ENCODE measurements at regions not wholly inside any gene's neighbourhood (a gene's known extent, or its start where the extent isn't known, plus 50 kb on each side); places are given as distances from the start of the nearest gene placed in this dataset.
"Not testable (repeated sequence)": the region's sequence is repeated elsewhere in the genome, so short reads cannot be mapped to it uniquely, and the experiment has no call there.

DNA sequence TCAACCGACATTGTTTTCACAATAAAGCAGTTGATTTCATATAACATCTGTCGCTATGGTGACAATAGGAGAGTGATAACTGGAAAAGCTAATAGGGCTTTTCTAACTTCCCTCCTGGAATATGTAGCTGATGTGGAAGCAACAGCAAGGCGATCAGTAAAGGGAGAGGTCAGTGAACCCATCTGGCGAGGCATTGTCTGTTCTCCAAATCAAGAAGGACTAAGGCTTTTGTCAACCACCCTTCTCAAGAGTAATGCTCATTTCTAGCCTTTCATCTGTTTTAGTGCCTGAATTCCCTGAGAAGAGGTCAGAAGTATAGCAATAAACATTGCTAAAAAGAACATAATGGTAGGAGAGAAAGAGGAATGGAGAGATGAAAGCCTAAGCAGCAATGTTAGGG, 201.3 kb downstream of the AKAP7 start:
- in situ Hi-C loops (cut with HindIII; ENCODE audit: low pct_unique_long_range_greater_than_20kb, low sequenced_read_pairs), result no loop called here
- no peak for TF ChIP-seq JUND (IDR thresholded peaks at IDR 0.05; ENCODE audit: low read depth)
- no peak for DNase-seq (ENCODE audit: low read depth in 1 of 2, low spot score in 1 of 2)

DNA sequence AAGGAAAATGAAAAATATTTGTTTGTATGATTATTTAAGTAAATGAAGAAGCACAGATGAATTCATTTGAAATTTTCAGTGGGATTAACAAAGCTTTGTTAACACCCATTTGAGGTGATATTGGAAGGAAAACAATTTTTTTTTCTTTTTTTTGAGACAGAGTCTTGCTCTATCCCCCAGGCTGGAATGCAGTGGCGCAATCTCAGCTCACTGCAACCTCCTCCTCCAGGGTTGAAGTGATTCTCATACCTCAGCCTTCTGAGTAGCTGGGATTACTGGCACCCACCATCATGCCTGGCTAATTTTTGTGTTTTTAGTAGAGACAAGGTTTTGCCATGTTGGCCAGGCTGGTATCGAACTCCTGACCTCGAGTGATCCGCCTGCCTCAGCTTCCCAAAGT, 211.6 kb downstream of the AKAP7 start:
- DNase-seq (ENCODE audit: low read depth in 1 of 2, low spot score in 1 of 2); in situ Hi-C loops (cut with HindIII; ENCODE audit: low pct_unique_long_range_greater_than_20kb, low sequenced_read_pairs): not testable (repeated sequence)

DNA sequence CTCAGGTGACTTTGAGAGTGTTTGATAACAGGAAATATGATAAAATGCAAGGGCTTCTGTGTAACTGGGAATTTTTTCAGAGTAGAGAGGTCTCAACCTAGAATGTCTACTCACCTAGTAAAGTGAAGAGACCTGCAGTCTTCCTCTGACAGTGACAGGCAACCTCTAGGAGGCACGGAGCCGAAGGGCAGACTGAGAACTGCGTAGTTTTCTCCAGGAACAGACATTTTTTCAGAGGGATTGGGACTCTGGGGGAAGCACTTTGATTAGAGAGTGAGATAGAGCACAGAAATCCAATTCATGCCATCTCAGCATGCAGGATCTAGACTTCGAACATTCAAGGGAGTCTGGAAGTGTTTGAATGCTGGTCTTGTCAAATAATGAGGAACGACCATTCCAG, 213.3 kb downstream of the AKAP7 start:
- no peak for DNase-seq (ENCODE audit: low read depth in 1 of 2, low spot score in 1 of 2)
- in situ Hi-C loops (cut with HindIII; ENCODE audit: low pct_unique_long_range_greater_than_20kb, low sequenced_read_pairs), result no loop called here
- no peak for TF ChIP-seq JUND (IDR thresholded peaks at IDR 0.05; ENCODE audit: low read depth)

DNA sequence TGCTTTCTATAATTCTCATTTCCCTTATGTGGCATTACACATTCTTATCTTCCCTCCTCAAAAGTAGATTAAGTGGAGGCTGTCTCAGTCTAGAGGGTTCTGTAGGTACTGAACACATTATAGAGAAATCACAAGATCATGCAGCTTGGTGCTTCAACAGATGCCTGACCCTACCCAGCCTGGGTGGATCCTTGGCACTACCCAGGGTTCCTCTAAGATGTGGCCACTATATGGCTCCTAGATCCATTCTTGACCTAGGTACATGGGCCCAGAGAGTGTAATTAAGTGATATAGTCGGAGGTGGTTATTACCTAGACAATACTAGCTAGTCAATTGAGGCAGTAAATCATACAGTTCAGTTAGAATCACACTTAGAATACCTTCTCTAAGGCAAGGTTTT, 213.9 kb downstream of the AKAP7 start:
- no peak for TF ChIP-seq JUND (IDR thresholded peaks at IDR 0.05; ENCODE audit: low read depth)
- in situ Hi-C loops (cut with HindIII; ENCODE audit: low pct_unique_long_range_greater_than_20kb, low sequenced_read_pairs), result no loop called here
- no peak for DNase-seq (ENCODE audit: low read depth in 1 of 2, low spot score in 1 of 2)

DNA sequence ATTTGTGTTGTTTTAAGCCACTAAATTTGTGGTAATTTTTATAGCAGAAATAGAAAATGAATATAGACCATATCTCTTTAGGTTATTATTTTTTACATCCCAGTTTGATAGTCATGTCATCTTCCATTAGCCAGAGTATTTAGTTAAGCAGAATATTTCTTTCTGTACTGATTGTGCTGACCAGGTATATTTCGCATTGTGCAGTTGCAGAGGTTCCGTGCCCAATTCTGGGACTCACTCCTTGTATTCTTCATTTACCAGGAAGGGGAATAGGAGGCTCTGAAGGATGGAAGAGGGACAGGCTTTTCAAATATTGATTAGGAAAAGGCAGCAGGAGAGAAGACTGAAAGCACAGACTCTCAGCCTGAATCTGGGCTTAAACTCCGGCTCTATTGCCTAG, 217.8 kb downstream of the AKAP7 start:
- in situ Hi-C loops (cut with HindIII; ENCODE audit: low pct_unique_long_range_greater_than_20kb, low sequenced_read_pairs), result no loop called here
- DNase-seq (ENCODE audit: low read depth in 1 of 2, low spot score in 1 of 2), result no peak
- TF ChIP-seq JUND (IDR thresholded peaks at IDR 0.05; ENCODE audit: low read depth), result no peak

DNA sequence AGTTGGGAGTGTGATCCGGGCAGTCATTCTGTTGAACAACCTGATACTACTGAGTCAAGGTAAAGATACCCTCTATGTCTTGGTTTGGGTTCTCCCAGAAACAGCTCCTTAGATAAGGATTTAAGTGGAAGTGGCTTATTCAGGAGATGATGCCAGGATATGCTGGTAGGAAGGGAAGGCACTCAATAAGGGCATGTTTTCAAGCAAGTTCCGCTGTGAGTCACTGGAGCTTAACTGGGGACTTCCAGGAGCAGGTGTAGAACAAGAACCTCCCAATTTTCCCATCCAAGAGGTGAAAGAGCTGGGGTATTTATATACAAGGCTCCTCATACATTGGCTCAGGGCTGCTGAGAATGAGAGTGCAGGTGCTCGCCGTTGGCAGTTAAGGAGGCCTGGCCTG, 218.6 kb downstream of the AKAP7 start:
- in situ Hi-C loops (cut with HindIII; ENCODE audit: low pct_unique_long_range_greater_than_20kb, low sequenced_read_pairs), result no loop called here
- no peak for DNase-seq (ENCODE audit: low read depth in 1 of 2, low spot score in 1 of 2)
- TF ChIP-seq JUND (IDR thresholded peaks at IDR 0.05; ENCODE audit: low read depth), result no peak

DNA sequence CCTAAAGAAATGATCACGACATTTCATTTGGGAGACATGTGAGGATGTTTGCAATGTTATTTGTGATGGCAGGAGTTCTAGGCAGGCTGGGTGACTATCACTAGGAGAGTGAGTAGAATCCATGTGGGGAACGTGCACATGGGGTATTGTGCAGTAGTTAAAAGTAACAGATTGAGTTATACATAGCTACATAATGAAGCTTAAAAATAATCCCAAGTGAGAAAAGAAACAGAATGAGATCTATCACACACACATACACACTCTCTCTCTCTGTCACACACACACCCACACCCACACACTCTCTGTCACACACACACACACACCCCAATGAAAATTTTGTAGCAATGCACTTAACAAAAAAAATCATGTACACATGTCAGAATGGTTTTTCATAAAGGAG, 218.7 kb upstream of the ARG1 start:
- TF ChIP-seq JUND (IDR thresholded peaks at IDR 0.05; ENCODE audit: low read depth), result no peak
- in situ Hi-C loops (cut with HindIII; ENCODE audit: low pct_unique_long_range_greater_than_20kb, low sequenced_read_pairs), result no loop called here
- DNase-seq (ENCODE audit: low read depth in 1 of 2, low spot score in 1 of 2), result no peak

DNA sequence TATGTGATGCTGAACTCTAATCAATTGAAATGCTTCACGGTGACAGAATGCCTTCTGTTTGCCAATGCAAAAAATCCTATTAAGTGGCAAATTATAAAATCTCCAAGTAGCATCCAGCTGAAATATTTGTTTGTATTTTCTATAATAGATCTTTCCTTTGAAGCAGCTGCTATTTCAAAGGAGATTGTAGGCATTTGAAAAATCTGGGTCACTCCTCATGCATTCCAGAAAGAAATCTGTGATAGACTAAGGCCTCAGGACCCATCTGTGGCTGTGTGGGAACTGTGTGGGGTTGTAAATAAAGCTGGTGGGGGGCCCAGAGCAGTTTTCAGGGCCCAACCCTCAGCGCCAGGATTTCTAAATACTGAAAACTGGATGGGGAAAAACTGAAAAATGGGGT, 216.9 kb upstream of the ARG1 start:
- in situ Hi-C loops (cut with HindIII; ENCODE audit: low pct_unique_long_range_greater_than_20kb, low sequenced_read_pairs), result no loop called here
- TF ChIP-seq JUND (IDR thresholded peaks at IDR 0.05; ENCODE audit: low read depth), result no peak
- no peak for DNase-seq (ENCODE audit: low read depth in 1 of 2, low spot score in 1 of 2)

DNA sequence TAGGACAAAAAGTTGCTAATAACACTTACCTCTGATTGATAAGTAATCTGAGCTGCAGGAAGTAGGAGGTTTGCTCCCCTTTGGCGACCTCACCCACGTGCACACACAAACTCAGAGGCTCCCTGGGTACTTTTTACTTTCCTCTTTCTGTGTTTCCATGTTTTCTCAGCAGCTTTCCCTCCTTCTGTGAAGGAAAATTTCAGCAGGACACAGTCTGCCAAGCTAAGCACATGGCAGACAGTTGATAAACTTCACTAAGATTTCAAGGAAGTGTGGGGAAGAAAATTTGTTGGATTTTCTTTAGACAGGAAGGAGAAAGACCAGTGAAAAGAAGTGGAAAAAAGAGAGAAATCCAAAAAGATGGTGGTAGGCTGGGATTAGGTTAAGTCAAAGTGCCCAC, 215.5 kb upstream of the ARG1 start:
- no peak for TF ChIP-seq JUND (IDR thresholded peaks at IDR 0.05; ENCODE audit: low read depth)
- in situ Hi-C loops (cut with HindIII; ENCODE audit: low pct_unique_long_range_greater_than_20kb, low sequenced_read_pairs), result no loop called here
- DNase-seq (ENCODE audit: low read depth in 1 of 2, low spot score in 1 of 2), result no peak

DNA sequence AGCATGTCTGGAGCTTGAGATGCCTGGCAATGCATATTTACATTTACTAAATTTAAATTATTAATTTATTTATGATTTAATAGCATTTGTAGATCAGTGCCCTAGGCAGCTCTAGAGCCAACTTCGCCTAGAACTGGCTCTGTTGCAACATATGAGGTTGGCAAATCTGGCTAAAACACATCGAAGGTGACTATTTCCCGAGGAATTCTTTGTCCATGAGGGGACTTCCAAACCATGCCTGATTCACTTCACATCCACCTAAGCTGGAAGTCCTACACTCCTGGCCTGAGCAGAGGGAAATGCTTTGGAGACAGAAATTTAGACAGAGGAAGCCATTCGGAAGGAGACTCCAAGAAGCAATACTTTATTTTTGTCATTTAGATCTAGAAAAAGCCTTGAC, 211.0 kb upstream of the ARG1 start:
- TF ChIP-seq JUND (IDR thresholded peaks at IDR 0.05; ENCODE audit: low read depth), result no peak
- in situ Hi-C loops (cut with HindIII; ENCODE audit: low pct_unique_long_range_greater_than_20kb, low sequenced_read_pairs), result no loop called here
- no peak for DNase-seq (ENCODE audit: low read depth in 1 of 2, low spot score in 1 of 2)

DNA sequence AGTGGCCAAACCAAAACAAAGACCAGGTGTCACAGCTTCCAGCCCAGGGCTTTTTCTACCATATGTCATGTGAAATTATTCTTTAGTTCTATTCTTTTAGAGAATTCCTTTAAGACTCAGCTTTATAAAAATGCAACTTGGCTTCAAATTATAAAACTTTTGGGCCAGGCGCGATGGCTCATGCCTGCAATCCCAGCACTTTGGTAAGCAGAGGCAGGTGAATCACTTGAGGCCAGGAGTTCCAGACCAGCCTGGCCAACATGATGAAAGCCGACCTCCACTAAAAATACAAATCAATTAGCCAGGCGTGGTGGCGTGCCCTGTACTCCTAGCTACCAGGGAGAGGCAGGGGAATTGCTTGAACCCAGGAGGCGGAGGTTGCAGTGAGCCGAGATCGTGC, 210.3 kb upstream of the ARG1 start:
- no peak for DNase-seq (ENCODE audit: low read depth in 1 of 2, low spot score in 1 of 2)
- TF ChIP-seq JUND (IDR thresholded peaks at IDR 0.05; ENCODE audit: low read depth), result no peak
- in situ Hi-C loops (cut with HindIII; ENCODE audit: low pct_unique_long_range_greater_than_20kb, low sequenced_read_pairs), result no loop called here

DNA sequence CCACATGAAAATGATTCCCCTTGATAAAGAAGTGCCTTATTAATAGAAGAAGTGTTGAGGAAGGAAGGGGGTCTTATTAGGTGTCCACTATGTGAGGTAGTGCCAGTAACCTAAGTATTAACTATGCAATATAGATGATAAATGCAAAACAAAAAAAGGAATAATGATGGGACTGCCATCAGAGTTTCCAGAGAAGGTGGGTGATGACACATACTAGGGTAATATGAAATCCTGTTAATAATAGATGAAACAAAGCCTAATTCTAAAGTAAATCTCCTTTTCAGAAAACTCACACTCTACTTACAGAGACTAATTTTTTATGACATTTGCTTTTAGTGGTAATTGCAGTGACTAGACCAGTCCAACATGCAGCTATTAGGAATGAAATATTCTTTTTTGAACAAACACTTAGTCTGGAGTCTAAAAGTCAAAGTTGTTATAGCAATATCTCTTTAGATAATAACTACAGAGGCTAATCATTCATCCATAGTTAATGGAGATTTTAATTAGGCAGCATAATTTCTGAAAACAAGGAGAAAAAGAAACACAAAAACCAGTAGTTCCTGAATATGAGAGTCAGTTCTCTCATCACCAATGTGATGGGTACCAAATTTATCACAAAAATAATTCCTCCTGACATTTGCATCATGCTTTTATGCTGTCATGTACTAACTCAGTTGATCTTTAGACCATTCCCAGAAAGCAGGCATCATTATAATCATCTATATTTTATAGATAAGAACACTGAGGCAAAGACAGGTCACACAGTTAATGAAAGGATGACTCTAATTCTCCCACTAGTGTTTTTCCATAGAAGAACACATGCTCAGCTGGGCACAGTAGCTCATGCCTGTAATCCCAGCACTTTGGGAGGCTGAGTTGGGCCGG, 208.8 kb upstream of the ARG1 start:
- DNase-seq (ENCODE audit: low read depth in 1 of 2, low spot score in 1 of 2), result no peak
- TF ChIP-seq JUND (IDR thresholded peaks at IDR 0.05; ENCODE audit: low read depth), result no peak
- in situ Hi-C loops (cut with HindIII; ENCODE audit: low pct_unique_long_range_greater_than_20kb, low sequenced_read_pairs), result no loop called here

DNA sequence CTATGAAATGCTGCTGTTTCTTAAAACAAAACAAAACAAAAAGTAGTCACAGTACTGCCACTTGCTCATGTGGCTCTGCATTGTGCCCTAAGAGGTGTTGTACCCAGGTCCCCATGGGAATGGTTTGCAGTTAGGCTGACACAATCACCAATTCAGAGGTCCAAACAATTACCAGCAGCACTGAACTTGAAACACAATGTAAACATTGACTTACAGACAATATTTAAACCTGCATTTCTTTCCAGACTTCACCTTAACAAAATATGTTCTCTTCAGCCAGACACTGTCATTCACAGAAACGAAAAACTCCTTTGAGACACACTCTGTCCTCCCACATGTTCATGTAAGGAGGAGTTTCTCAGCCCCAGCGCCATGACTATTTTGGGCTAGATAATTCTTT, 206.8 kb upstream of the ARG1 start:
- DNase-seq (ENCODE audit: low read depth in 1 of 2, low spot score in 1 of 2), result no peak
- no peak for TF ChIP-seq JUND (IDR thresholded peaks at IDR 0.05; ENCODE audit: low read depth)
- in situ Hi-C loops (cut with HindIII; ENCODE audit: low pct_unique_long_range_greater_than_20kb, low sequenced_read_pairs), result no loop called here
